ENCODE measurements at regions not wholly inside any gene's neighbourhood (a gene's known extent, or its start where the extent isn't known, plus 50 kb on each side); places are given as distances from the start of the nearest gene placed in this dataset.
"Not testable (repeated sequence)": the region's sequence is repeated elsewhere in the genome, so short reads cannot be mapped to it uniquely, and the experiment has no call there.

DNA sequence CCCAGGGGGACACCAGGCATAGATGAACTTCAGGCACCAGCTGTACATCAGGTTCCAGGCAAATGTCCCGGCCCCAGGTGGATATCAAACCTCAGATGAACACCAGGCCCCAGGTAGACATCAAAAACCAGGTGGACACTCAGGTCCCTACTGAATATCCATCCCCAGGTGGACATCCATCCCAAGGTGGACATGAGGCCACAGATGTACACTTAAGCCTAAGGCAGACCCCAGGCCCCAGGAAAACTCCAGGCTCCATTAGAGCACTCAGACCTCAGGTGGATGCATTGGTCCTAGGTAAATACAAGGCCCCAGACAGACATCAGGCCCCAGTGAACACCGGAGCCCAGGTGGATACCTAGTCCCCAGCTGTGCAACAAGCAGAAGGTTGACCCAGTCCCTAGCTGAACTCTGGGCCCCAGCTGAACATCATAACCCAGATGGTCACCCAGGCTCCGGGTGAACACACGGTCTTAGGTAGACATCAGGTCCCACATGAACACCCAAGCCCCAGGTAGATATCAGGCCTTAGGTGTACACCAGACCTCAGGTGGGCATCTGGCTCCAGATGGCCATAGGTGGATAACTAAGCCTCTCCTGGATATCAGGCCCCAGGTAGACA lies 1484.3 kb upstream of the TPTE start:
- not testable (repeated sequence) for TF ChIP-seq EZH2 (IDR thresholded peaks at IDR 0.05; ENCODE audit: borderline replicate concordance, insufficient read depth, low read depth, low read length, poor library complexity, severe bottlenecking); CTCF (IDR thresholded peaks at IDR 0.05)
